Smooth muscle cell of the brain vasculature (primary cell): ENCODE measurements at regions not wholly inside any gene's neighbourhood (a gene's known extent, or its start where the extent isn't known, plus 50 kb on each side); places are given as distances from the start of the nearest gene placed in this dataset.

Source experiments
- DNase-seq: peaks from one replicate; pipeline ENCODE4 v3.0.0-alpha.2; 2012; ENCODE audit warnings: low read depth, low spot score

DNA sequence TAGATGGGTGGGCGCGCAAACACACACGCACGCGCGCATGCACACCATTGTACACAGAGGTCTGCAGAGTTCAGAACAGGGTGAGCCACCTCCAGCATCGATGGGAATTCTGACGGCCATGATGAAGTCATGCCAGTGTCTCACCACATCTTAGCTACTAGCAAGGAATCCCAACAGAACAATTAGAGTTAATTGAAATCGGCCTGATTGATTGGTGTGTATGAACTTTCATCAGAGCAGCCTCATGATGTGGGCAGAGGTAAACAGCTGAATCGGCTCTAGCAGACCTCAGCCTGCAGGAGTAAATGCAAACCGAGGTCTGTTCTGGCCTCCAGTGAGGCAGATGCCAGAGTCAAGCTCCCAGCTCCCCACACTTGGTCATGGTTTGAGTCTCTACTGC lies 200.6 kb downstream of the CBLN1 start:
- DNase-seq, result no peak

DNA sequence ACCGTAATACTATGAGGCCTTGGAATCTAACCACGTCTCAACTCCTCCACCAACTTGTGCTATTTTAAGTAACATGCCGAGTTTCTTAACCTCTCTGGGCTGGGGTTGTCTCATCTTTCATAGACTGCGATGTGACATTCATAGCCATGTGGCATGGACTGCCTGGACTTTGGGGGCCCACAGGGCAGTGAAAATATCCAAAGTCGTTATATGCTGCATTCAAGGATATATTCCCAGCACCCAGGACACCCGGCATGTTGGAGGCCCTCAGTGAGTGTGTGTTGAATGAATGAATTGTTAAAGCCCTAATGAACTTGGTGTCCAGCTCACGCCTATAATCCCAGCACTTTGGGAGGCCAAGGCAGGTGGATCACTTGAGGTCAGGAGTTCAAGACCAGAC lies 203.1 kb downstream of the CBLN1 start:
- no peak for DNase-seq

DNA sequence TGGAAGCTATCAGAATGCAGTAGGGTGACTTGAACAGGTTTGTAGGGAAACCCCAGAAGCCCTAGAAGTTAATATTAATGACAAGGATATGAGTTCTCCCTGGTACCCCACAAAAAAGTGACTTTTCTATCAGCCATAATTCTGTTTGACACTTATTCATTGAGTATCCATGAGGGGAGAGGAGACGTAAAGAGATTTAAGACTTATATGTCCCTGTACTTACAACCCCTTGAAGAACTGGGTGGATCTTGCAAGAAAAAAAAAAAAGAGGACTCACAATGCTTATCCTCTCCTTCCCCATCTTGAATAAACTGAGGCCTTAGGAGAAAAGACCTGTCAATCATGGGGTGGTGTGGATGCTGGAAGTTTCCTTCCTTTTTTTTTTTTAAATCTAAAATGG lies 203.5 kb downstream of the CBLN1 start:
- no peak for DNase-seq

DNA sequence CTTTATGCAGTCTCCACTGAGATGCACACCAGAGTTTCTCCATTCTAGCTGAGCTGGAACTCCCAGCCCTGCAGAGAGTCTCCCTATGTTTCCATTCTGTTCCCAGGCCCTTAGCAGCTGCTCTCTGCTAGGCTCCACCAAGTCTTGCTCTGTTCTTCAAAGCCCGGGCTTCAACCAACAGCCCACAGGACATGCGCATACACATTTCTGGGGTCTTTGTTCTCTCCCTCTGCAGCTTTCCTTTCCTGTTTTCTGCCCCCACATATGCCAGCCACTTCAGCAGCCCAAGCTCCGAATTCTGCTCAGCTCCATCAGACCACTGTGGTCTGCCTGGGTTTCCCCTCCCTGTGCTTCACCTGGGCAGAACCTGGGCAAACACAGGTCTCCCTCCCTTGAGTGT lies 205.9 kb downstream of the CBLN1 start:
- no peak for DNase-seq

DNA sequence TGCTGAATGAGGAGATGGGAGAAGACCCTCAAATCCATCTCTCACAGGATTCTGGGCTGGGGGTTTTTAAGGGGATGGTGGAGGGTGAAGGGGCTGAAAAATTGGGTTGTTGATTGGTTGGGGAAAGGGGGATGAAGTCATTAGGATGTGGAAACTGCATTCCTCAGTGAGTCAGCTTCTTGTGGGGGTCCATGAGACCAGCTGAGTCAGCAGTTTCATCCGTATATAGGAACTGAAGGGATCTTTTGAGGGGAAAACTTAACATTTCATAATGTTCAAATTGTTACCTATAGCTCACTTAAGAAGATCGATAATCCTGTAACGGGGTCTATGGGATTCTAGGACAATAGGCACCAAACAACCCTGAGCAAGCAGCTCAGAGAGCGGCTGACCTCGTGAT lies 213.4 kb downstream of the CBLN1 start:
- no peak for DNase-seq

DNA sequence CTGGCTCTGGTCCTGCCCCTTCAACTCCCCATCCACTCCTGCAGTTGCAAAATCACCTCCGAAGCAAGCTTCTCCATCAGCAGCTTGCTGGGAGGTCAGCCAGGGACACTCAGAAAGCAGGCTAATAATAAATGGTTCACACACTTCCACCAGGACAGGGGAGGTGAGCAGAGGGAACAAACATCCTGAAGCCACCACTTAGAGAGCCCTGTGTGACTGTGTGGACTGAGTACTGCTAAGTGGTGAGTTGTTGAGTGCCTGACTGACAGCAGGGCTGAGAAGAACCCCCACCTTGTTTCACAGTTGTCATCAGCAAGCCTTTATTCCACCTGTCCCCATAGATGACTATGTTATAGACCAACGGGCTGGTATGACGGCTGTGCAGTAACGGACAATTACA lies 213.9 kb downstream of the CBLN1 start:
- no peak for DNase-seq

DNA sequence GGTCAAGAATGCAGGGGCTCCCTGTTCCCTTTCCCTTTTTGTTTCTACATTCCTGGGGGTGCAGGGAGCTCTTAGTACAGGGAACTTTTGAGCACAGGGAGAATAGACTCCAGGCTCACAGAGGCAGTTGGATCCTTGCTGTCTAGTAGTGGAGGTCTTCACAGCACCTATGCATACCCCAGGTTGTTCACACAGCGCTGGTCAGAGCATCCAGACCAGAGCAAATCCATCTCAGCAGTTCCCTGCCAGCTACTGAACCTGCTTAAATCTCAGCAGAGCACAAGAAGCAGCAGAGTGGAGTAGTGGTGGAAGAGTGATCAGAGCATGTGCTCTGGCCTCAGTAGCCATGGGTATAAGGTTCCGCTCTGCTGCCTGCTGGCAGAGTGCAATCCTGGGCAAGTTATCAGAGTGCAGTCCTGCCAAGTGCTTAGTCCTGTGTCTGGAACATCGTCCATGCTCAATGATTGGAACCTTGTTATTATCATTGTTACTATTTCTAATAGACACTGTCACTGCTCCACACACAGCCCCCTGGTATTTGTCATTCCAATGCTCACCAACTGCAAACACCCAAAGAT lies 220.4 kb downstream of the CBLN1 start:
- DNase-seq, result no peak

DNA sequence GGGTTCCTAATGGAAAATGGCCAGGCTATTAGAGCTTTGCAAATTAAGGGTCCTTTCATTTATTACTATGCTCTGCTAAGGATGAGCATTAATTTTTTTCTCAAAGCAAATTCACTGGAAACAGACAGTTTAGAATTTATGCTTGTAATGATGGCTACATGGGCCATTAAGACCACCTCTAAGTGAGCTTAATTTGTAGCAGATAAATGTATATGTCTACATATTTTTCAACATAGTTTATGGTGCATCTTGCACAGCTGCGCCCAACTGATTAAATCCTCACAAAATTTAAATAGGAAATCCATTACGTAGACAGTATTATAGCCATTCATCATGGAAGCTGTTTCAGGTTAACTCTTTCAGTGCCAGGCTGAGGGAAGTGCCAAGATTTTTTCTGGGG lies 220.9 kb downstream of the CBLN1 start:
- DNase-seq, result no peak

DNA sequence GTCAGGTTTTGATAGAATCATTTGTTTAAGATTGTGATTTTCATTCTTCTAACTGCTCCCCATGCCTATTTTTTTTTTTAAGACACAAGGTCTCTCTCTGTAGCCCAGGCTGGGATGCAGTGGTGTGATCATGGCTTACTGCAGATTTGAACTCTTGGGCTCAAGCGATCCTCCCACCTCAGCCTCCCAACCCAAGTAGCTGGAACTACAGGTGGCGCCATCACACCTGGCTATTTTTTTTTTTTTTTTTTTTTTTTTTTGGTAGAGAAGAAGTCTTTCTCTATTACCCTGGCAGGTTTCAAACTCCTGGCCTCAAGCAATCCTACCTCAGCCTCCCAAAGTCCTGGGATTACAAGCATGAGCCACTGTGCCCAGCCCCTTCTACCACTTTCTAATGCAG lies 223.3 kb downstream of the CBLN1 start:
- DNase-seq, result no peak

DNA sequence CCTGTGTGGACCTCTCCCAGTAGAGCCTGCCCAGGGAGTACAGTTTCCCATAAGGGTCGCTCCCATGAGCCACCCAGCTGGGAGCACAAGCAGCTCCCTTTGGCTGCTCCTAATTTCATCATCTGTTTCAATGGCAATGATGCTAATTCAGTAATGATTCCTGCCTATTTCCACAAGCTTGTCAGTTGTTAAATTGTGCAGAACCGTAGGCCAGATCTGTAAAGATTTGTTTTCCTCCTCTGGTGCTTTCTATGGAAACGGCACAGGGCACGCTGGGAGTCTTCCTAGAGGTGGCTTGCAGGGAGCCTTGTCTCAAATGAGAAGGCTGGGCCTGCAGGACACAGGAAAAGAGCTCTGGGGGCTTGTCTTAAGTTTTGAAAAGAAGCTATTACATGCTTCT lies 223.7 kb downstream of the CBLN1 start:
- no peak for DNase-seq

DNA sequence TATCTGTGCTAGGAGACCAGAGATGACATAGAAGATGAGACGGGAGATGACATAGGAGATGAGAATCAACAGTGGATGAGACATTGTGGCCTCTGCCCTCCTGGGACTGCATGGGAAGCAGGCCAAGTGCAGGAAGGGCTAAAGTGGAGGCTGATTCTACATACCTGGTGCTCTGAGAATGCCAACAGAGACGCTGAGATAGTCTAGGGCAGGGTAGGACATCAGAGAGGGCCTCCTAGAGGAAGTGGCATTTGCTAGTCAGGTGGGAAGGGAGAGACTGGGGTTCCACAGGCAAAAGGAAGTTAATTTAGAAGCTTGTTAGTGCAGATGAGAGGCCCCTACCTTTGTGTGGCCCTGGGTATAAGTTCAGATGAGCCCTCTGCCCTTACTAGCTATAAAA lies 224.2 kb downstream of the CBLN1 start:
- DNase-seq, result no peak

DNA sequence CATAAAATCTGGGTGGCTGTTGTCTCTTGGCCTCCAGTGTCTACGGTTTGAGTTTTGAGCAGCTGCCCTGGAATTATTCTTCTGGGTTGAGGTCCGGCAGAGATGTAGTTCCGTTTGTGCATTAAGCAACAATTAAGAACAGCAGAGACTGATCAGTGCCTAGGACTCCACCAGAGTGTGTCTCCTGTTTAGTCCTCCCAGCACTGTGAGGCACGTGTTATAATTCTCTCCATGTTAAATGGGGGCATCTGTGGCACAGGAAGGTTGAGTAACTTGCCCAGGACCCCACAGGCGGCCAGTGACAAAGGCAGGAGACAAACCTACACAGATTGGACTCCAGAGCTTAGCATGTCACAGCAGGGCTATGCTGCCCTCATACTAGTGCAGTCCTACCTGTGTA lies 225.1 kb downstream of the CBLN1 start:
- no peak for DNase-seq

DNA sequence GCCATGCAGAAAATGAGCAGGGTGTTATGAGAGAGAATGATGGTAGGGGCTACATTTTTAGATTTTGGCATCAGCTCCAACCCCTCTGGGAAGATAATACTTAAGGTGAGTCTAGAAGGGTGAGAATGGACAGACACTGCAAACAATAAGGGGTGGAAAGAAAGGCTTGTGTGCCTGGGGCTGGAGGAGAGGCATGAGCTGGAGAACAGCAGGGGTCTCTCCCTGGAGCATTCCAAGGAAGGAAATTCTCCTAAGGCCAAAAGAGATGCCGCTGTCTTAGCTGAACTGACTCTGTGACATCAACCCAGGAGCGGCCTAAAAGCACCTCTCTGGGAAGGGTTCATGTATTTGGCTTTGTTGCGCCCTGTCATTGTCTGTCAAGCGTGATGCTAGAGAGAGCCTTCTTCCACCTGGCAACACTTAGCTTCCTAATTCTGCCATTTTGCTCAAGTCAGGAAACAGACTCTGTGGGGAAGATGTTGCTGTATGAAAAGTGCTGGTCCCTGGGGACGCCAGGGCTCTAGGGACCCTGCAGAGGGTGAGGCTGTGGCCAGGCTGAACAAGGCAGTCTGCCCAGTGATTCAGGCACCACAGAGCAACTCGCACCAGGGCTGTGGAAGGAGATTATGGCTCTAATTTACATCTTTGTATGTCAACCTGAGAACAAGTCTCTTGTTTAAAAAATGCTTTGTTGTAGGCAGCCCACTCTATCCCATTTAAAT lies 225.7 kb downstream of the CBLN1 start:
- DNase-seq, result no peak

DNA sequence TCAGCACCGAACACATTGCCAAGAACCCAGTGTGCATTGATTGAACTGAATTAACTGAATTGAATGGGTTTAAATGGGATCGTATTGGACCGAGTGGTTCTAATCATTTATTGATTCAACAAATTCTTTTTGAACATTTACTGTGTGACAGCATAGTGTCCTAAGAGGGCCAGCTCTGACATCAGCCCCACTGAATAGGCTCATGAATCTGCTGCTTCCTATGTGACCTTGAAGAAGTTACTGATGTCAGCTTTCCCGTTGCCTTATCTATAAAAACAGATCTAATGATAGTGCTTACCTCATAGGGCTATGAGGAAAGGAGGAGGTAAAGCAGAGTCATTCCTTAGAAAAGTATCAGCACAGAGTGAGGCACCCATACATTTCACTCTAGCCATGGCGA lies 226.3 kb downstream of the CBLN1 start:
- no peak for DNase-seq

DNA sequence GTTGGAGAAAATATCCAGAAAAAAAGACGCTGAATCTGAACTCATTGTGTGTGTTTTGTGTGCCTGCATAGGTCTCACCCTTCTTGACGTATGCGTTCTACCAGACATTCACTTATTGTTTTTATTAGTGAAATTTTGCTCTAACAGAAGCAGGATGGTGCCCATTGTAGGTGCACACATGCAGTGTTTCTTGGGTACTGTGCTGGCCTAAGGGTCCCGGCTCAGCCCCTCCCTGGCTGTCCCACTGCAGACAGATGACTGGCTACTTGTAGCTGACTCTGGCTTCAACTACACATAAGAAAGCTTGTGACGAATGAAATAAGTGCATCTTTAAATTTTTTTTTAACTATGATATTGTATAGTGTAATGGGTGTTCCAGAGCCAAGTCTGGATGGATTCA lies 227.0 kb downstream of the CBLN1 start:
- DNase-seq, result no peak

DNA sequence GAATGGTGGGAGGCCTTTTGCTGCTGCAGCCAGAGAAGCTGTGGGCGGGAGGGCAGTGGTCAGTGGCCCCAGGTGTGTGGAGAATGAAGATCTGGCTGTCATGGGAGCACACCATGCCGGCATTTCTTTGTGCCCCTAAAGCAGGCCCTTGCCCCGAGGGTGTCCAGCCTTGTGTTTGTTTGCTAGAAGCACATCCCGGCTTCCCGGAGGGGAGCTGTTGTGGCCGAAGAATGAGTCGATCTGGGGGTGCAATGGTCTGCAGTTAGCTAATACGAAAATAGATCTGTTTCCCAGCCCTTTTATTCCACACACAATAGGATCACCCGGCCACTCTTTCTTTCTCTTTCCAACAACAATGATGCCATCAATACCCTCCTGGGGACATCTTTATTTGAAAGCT lies 228.8 kb downstream of the CBLN1 start:
- no peak for DNase-seq

DNA sequence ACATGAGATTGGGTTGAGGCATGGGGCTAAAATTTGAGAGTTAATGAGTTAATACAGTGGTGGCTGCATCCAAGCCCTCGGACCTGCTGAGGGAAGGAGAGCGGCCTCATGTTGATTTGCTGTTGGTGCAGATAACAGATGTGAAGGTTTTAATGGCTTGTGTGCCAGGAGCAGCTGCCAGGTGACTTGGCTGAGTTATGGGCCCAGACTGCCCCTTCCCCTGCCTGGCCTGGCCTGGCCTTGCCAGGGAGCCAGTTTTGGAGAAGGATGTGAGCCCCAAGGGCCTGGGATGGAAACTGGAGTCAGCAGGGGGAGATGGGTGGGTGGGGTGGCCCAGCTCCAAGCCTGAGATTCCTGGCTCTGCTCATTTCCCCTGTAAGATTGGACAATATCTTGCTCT lies 230.1 kb downstream of the CBLN1 start:
- no peak for DNase-seq

DNA sequence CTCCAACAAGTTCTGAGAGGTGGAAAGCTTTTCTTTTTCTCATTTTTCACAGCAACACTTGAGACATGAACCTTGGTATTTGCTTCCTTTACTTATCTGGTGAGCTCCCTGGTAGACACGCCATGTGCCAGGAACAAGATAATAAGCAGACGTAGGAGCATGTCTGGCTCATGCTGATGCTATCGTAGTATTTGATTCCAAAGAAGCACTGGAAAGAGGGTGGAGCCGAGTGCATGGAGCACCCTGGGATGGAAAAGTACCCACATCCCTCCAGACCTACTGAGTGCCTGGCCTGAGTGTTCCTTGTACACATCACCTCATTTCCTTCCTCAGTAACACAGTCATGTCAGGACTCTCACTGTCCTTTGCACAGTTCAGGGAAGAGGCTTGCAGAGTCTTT lies 231.0 kb downstream of the CBLN1 start:
- no peak for DNase-seq

DNA sequence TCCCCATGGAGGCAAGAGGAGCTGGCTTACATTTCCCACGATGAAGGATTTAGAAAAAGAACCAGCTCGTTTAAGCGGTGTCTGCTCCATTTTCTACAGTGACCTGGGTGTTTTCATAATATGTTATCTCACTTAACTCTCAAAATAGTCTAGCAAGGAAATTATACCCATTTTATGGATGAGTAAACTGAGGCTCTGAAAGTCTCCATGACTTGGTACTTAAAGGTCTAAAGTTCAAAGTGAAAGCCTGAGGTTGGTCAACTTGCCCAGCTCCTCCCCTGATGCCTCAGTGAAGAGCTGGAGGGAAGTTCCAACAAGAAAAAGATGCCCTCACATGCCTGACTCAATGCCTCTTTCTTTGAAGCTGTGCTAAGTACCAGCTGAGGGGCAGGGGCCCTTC lies 232.0 kb downstream of the CBLN1 start:
- DNase-seq, result no peak

DNA sequence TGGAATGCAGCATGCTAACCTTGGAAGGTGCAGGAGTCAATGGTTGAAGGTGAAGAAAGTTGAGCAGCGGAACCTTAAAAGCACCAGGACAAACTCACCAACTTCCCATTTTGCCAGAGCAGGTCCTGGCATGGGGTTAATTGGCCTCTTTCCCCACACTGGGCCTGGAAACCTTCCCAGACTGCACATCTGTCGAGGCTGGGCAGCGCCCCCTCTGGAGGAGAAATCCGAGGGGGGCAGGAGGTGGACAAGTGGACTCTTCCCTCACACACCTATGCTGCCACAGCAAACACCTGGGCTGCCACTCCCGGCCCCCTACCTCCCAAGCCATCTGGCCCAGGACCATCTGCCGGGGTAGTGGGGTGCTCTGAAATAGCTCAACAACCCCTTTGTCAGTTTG lies 232.4 kb downstream of the CBLN1 start:
- DNase-seq, result no peak

DNA sequence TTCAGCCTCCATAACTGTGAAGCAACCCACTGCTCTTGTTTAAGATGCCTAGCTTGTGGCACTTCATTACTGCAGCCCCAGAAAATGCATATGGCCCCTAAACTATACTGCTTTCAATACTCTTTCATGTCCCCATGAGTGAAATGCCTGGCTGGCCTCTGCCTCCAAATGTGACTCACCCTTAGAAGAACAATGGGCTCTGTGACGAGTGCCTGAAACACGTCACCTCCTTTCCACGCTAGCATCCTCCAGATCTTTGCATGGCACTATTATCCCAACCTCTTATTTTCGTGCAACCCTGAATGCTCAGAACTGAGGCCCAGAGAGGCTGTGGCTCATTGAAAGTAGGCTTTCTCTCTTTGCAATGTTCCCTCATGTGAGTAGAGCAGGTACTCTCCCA lies 233.1 kb downstream of the CBLN1 start:
- no peak for DNase-seq

DNA sequence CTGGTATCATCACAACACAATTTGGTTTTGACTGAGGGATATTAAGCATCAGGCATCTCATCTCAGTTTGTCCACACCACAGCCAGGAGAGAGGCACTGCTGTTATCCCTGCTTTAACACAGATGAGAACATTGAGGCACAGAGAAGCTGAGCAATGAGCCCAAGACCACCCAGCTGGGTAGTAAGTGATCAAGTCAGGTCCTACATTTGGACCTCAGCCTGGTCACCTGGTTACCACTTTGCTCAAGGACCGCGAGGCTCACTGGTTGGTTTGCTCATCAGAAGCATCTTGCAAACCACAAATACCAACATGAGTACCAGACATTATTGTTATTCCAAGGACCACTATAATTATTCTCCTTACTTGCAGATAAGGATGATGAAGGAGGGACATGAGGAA lies 245.5 kb downstream of the CBLN1 start:
- no peak for DNase-seq

DNA sequence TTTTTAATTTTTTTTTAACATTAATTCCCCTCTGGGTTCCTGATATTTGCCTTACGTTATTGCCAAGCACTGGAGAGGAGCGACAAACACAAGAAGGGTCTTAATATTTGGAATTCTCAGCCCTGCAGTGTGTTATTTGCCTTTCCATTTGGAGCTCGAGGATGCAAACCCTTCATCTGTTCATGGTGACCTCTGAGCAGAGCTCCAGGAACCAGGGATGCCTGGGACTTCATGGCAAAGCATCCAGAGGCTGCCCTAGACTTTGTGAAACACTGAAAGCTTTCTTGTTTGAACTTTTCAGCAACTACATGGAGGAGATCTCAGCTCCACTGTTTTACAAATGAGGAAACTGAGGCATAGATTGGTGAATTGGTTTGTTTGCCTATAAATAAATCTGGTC lies 254.2 kb downstream of the CBLN1 start:
- no peak for DNase-seq

DNA sequence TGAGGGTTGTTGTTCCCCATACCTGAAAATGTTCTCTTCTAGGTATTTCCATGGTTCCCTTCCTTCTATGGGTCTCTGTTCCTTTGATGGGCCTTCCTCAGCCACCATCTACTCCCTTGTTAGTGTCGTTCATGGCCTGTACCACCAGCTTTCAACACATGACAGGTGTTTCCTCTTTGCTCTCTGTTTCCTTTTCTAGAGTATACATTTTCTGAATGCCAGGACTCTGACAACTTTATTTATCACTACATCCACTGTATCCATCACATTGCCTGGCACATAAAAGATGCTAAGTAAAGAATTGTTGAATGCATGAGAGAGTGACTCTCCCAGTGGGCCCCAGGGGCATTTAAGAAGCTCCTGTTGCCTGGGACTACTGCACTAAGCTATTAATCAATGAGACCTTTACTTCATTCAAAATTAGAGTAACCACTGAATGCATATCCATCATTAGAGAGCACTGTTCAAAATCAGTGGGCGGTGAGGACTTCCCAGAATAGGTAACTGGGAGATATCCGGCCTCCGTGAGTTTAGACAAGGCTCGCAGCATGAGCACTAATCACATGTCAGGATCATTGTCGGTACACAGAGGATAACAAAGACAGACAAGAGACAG lies 255.0 kb downstream of the CBLN1 start:
- DNase-seq, result no peak
